H1 (cell line): ENCODE measurements at regions not wholly inside any gene's neighbourhood (a gene's known extent, or its start where the extent isn't known, plus 50 kb on each side); places are given as distances from the start of the nearest gene placed in this dataset.

Experiments
- CTCF ChIA-PET: fragments of 300-600 bp; sonication (Branson Sonifier 250); formaldehyde crosslinking; loops from one replicate; lab custom pipeline; 2021; ENCODE audit not compliant: partially characterized antibody; lab: Charles Lee
- POLR2A ChIA-PET: fragments of 300-600 bp; sonication (Branson Sonifier 250); formaldehyde crosslinking; loops from one replicate; lab custom pipeline; 2021; ENCODE audit warnings: inconsistent platforms; ENCODE audit not compliant: partially characterized antibody; lab: Charles Lee
- DNase-seq, 2 experiments: peaks; one replicate each; pipeline versions ENCODE4 v3.0.0 to v3.0.0-alpha.2; 2010 to 2022; ENCODE audit warnings: low spot score in 2 of 2, low read depth in 1 of 2, mixed read lengths in 1 of 2
- FAIRE-seq: peaks from 2 replicates; lab custom pipeline; 2011; peaks lifted over from hg19 to GRCh38; lab: Jason Lieb, UNC
- H2AFZ ChIP-seq: 2 replicates; pipeline ENCODE4 v1.8.1; 2012; ENCODE audit warnings: low read length, inconsistent platforms
- H2AK5ac ChIP-seq: 2 replicates; pipeline ENCODE4 v1.6.1; 2013; ENCODE audit warnings: low read depth, low read length
- H2BK120ac ChIP-seq: replicated peaks from 2 replicates; pipeline ENCODE3; 2013; ENCODE audit warnings: low read depth, low read length, inconsistent platforms
- H2BK12ac ChIP-seq: 2 replicates; pipeline ENCODE4 v1.6.1; 2013; ENCODE audit warnings: low read depth, low read length
- H2BK15ac ChIP-seq: 2 replicates; pipeline ENCODE4 v1.6.1; 2013; ENCODE audit warnings: low read length
- H2BK20ac ChIP-seq: 2 replicates; pipeline ENCODE4 v1.6.1; 2013; ENCODE audit warnings: low read length
- H2BK5ac ChIP-seq: 2 replicates; pipeline ENCODE4 v1.6.1; 2013; ENCODE audit warnings: low read depth, low read length
- H3K14ac ChIP-seq: 2 replicates; pipeline ENCODE4 v1.6.1; 2013; ENCODE audit warnings: inconsistent platforms; ENCODE audit not compliant: insufficient read length
- H3K18ac ChIP-seq: 2 replicates; pipeline ENCODE4 v1.6.1; 2013; ENCODE audit warnings: low read length; ENCODE audit errors: extremely low read depth
- H3K23ac ChIP-seq: 2 replicates; pipeline ENCODE4 v1.6.1; 2013; ENCODE audit warnings: inconsistent platforms; ENCODE audit not compliant: insufficient read length
- H3K23me2 ChIP-seq: 2 replicates; pipeline ENCODE4 v1.6.1; 2013; ENCODE audit warnings: low read depth, low read length
- H3K27ac ChIP-seq: 2 replicates; pipeline ENCODE4 v1.6.1; 2011; ENCODE audit warnings: low read depth, low read length, inconsistent platforms
- H3K27me3 ChIP-seq, 4 experiments: replicated peaks in 1 of 4; 1 replicate in 1 of 4; 2 replicates in 3 of 4; pipeline versions ENCODE4 v1.6.1 to v1.8.1; 2011 to 2013; ENCODE audit warnings: low read length in 3 of 4, mild to moderate bottlenecking in 3 of 4, inconsistent platforms in 2 of 4, mixed read lengths in 2 of 4, moderate library complexity in 1 of 4; ENCODE audit not compliant: control insufficient read depth in 3 of 4, insufficient read depth in 3 of 4; ENCODE audit errors: extremely low read depth in 1 of 4
- H3K36me3 ChIP-seq, 4 experiments: 2 replicates each; pipeline versions ENCODE4 v1.6.1 to v1.8.1; 2011 to 2013; ENCODE audit warnings: mild to moderate bottlenecking in 4 of 4, low read length in 3 of 4, moderate library complexity in 2 of 4, control low read depth in 1 of 4, inconsistent platforms in 1 of 4; ENCODE audit not compliant: insufficient read depth in 4 of 4, control insufficient read depth in 2 of 4
- H3K4ac ChIP-seq: replicated peaks from 2 replicates; pipeline ENCODE3; 2013; ENCODE audit warnings: low read length, low read depth, mixed read lengths, inconsistent platforms; ENCODE audit not compliant: insufficient read length
- H3K4me1 ChIP-seq, 4 experiments: replicated peaks in 1 of 4; 1 replicate in 1 of 4; 2 replicates in 3 of 4; pipeline versions ENCODE4 v1.6.1 to v1.8.1; 2011 to 2013; ENCODE audit warnings: low read length in 3 of 4, inconsistent platforms in 2 of 4, mixed read lengths in 1 of 4; ENCODE audit not compliant: insufficient read depth in 4 of 4, control insufficient read depth in 3 of 4
- H3K4me2 ChIP-seq, 2 experiments: 2 replicates each; pipeline versions ENCODE4 v1.6.1 to v1.8.1; 2011 to 2013; ENCODE audit warnings: low read depth in 2 of 2, low read length in 2 of 2, control low read depth in 1 of 2, inconsistent platforms in 1 of 2, mild to moderate bottlenecking in 1 of 2; ENCODE audit not compliant: insufficient read depth in 1 of 2
- H3K4me3 ChIP-seq, 4 experiments: fragments of 200-600, 300-600 bp in 1 of 4; sonication (generic), shearing (Covaris generic), sonication (Bioruptor Twin) in 1 of 4; 2 replicates each; pipeline versions ENCODE4 v1.5.1 to v1.8.1; 2011 to 2016; ENCODE audit warnings: low read length in 4 of 4, low read depth in 3 of 4, control low read depth in 2 of 4, inconsistent platforms in 2 of 4, mild to moderate bottlenecking in 2 of 4, mixed read lengths in 1 of 4, moderate library complexity in 1 of 4; ENCODE audit not compliant: insufficient read depth in 2 of 4; ENCODE audit errors: extremely low read depth in 1 of 4
- H3K56ac ChIP-seq: replicated peaks from 2 replicates; pipeline ENCODE3; 2013; ENCODE audit warnings: low read depth, mild to moderate bottlenecking, mixed read lengths, low read length, inconsistent platforms; ENCODE audit not compliant: insufficient read length
- H3K79me1 ChIP-seq: 2 replicates; pipeline ENCODE4 v1.6.1; 2013; ENCODE audit warnings: low read depth, low read length, control low read depth
- H3K79me2 ChIP-seq, 2 experiments: 2 replicates each; pipeline versions ENCODE4 v1.6.1 to v1.8.1; 2012 to 2013; ENCODE audit warnings: low read length in 2 of 2, mild to moderate bottlenecking in 2 of 2, inconsistent platforms in 1 of 2; ENCODE audit not compliant: insufficient read depth in 2 of 2, control insufficient read depth in 1 of 2
- H3K9ac ChIP-seq, 4 experiments: replicated peaks in 1 of 4; 1 replicate in 1 of 4; 2 replicates in 3 of 4; pipeline versions ENCODE4 v1.6.1 to v1.8.1; 2011 to 2013; ENCODE audit warnings: low read depth in 3 of 4, low read length in 3 of 4, control low read depth in 2 of 4, mild to moderate bottlenecking in 2 of 4, moderate library complexity in 2 of 4, inconsistent platforms in 1 of 4; ENCODE audit errors: extremely low read depth in 1 of 4
- H3K9me3 ChIP-seq, 2 experiments: 2 replicates each; pipeline versions ENCODE4 v1.6.1 to v1.8.1; 2012 to 2013; ENCODE audit warnings: mild to moderate bottlenecking in 2 of 2, moderate library complexity in 2 of 2, control low read depth in 1 of 2, inconsistent platforms in 1 of 2, low read depth in 1 of 2, low read length in 1 of 2, mixed read lengths in 1 of 2; ENCODE audit not compliant: insufficient read depth in 2 of 2
- H4K20me1 ChIP-seq, 2 experiments: replicated peaks in 1 of 2; 2 replicates each; pipeline versions ENCODE3 to v1.8.1; 2011 to 2013; ENCODE audit warnings: inconsistent platforms in 2 of 2, low read length in 2 of 2, mild to moderate bottlenecking in 1 of 2; ENCODE audit not compliant: insufficient read depth in 2 of 2, control insufficient read depth in 1 of 2
- H4K5ac ChIP-seq: 2 replicates; pipeline ENCODE4 v1.6.1; 2013; ENCODE audit warnings: low read length, low read depth, mixed read lengths, inconsistent platforms; ENCODE audit not compliant: insufficient read length
- H4K8ac ChIP-seq: 2 replicates; pipeline ENCODE4 v1.8.0; 2013; ENCODE audit warnings: mild to moderate bottlenecking, moderate library complexity, low read length, inconsistent platforms; ENCODE audit not compliant: insufficient read depth; ENCODE audit errors: extremely low read depth
- H4K91ac ChIP-seq: replicated peaks from 2 replicates; pipeline ENCODE3; 2013; ENCODE audit warnings: low read length, mixed read lengths, inconsistent platforms; ENCODE audit not compliant: insufficient read length
- CHD2 ChIP-seq: IDR thresholded peaks from 2 replicates; pipeline ENCODE4 v1.6.1; 2012; ENCODE audit warnings: low read length, improper control_type of control experiment
- EZH2 ChIP-seq: fragments of 200-600 bp; sonication (generic); IDR thresholded peaks from 2 replicates; pipeline ENCODE4 v1.7.1; 2012; ENCODE audit warnings: low read depth, mild to moderate bottlenecking, moderate library complexity, low read length, inconsistent platforms; ENCODE audit not compliant: severe bottlenecking
- GABPA ChIP-seq: IDR thresholded peaks from 2 replicates; pipeline ENCODE4 v1.6.1; 2011; ENCODE audit warnings: mild to moderate bottlenecking, low read length, moderate library complexity, borderline replicate concordance; ENCODE audit not compliant: insufficient read depth
- HDAC6 ChIP-seq: IDR thresholded peaks from one replicate; pipeline ENCODE4 v1.7.1; 2012; ENCODE audit warnings: low read depth, mild to moderate bottlenecking, inconsistent platforms, low read length, moderate library complexity
- NRF1 ChIP-seq: IDR thresholded peaks from 2 replicates; pipeline ENCODE4 v1.6.1; 2011; ENCODE audit warnings: mild to moderate bottlenecking, low read depth, low read length, improper control_type of control experiment
- POLR2A ChIP-seq, 2 experiments: IDR thresholded peaks; 1 replicate in 1 of 2; 2 replicates in 1 of 2; pipeline ENCODE4 v1.6.1; 2011; ENCODE audit warnings: low read depth in 2 of 2, low read length in 2 of 2, mild to moderate bottlenecking in 2 of 2; ENCODE audit errors: control extremely low read depth in 1 of 2
- POLR2AphosphoS5 ChIP-seq: IDR thresholded peaks from 2 replicates; pipeline ENCODE4 v1.6.1; 2011; ENCODE audit warnings: low read depth, low read length
- RBBP5 ChIP-seq: IDR thresholded peaks from 2 replicates; pipeline ENCODE4 v1.7.1; 2012; ENCODE audit warnings: low read depth, mild to moderate bottlenecking, inconsistent platforms, low read length, moderate library complexity, borderline replicate concordance
- RXRA ChIP-seq: IDR thresholded peaks from 2 replicates; pipeline ENCODE4 v1.6.1; 2011; ENCODE audit warnings: low read depth, mild to moderate bottlenecking, low read length, moderate library complexity; ENCODE audit not compliant: insufficient read depth
- SP1 ChIP-seq: IDR thresholded peaks from 2 replicates; pipeline ENCODE4 v1.6.1; 2011; ENCODE audit warnings: low read depth, low read length
- WGBS, 2 experiments: shearing (Covaris generic) in 1 of 2; methylation state at CpG; one replicate each; pipeline versions ENCODE4 v1.1.6 to v1.1.7; 2013 to 2015; ENCODE audit warnings: low lambda C conversion rate in 2 of 2, mixed read lengths in 2 of 2, inconsistent platforms in 1 of 2, low coverage in 1 of 2, missing lambda C conversion rate in 1 of 2; ENCODE audit not compliant: insufficient replicate concordance in 2 of 2, insufficient coverage in 1 of 2, insufficient read length in 1 of 2; ENCODE audit errors: extremely low coverage in 1 of 2, missing lambda C conversion rate in 1 of 2; 5-methylcytosine and 5-hydroxymethylcytosine counted together
- TF ChIP-seq, protein P1 (sequence below), 3 experiments: IDR thresholded peaks; 1 replicate in 2 of 3; 2 replicates in 1 of 3; pipeline versions ENCODE4 v1.5.1 to v1.6.1; 2011; ENCODE audit warnings: low read length in 3 of 3, mild to moderate bottlenecking in 3 of 3, inconsistent platforms in 2 of 3, low read depth in 1 of 3, moderate library complexity in 1 of 3; ENCODE audit not compliant: insufficient read depth in 1 of 3; ENCODE audit errors: control extremely low read depth in 1 of 3

DNA sequence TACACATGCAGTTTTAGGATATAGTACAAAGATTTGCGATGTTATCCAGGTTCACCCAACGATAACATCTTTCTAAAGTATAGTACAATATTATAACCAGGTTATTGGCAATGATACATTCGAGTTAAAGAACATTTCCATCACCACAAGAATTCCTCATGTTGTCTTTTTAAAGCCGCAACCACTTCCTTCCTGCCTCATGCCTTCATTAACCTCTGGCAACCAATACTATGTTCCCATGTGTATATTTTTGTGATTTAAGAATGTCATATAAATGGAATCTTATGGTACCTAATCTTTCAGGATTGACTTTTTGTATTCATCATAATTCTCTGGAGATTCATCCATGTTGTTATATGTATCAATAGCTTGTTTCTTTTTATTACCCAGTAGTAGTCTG, 1183.2 kb downstream of the CDH11 start:
- Histone ChIP-seq H3K4ac (no peak overlapping the region), H4K5ac (no peak overlapping the region), H3K18ac (no peak overlapping the region), H3K56ac (no peak overlapping the region), H3K4me3 (no peak overlapping the region), H3K4me2 (no peak overlapping the region), H2BK20ac (no peak overlapping the region), H4K20me1 (no peaks in the 10 kb centered on the region), H2AK5ac (no peak overlapping the region), H3K27ac (no peak overlapping the region), H3K36me3 (no peaks in the 10 kb centered on the region), H4K91ac (no peak overlapping the region), H3K9me3 (no peaks in the 10 kb centered on the region), H3K79me2 (no peaks in the 10 kb centered on the region), H3K23me2 (no peaks in the 10 kb centered on the region), H2BK12ac (no peak overlapping the region), H2AFZ (no peak overlapping the region), H3K9ac (no peak overlapping the region), H2BK15ac (no peak overlapping the region), H4K8ac (no peak overlapping the region), H3K27me3 (no peaks in the 10 kb centered on the region), H3K4me1 (no peaks in the 10 kb centered on the region), H2BK120ac (no peak overlapping the region), H3K79me1 (no peaks in the 10 kb centered on the region), H3K14ac (no peak overlapping the region), H3K23ac (no peak overlapping the region), H2BK5ac (no peak overlapping the region)
- ChIA-PET POLR2A (no interaction called here), CTCF (no interaction called here)
- DNase-seq = no peak
- WGBS, 2 experiments = 92% methylated on average over 4 of the region's 4 CpGs; no CpG with 5 or more reads in 1 of the 2 experiments
- FAIRE-seq = no peak
- TF ChIP-seq SP1 = no peak
- no peak for TF ChIP-seq RBBP5
- TF ChIP-seq EZH2 = no peak
- TF ChIP-seq GABPA = no peak
- no peak for TF ChIP-seq NRF1
- TF ChIP-seq POLR2AphosphoS5 = no peak
- TF ChIP-seq RXRA = no peak
- TF ChIP-seq, protein P1, sequence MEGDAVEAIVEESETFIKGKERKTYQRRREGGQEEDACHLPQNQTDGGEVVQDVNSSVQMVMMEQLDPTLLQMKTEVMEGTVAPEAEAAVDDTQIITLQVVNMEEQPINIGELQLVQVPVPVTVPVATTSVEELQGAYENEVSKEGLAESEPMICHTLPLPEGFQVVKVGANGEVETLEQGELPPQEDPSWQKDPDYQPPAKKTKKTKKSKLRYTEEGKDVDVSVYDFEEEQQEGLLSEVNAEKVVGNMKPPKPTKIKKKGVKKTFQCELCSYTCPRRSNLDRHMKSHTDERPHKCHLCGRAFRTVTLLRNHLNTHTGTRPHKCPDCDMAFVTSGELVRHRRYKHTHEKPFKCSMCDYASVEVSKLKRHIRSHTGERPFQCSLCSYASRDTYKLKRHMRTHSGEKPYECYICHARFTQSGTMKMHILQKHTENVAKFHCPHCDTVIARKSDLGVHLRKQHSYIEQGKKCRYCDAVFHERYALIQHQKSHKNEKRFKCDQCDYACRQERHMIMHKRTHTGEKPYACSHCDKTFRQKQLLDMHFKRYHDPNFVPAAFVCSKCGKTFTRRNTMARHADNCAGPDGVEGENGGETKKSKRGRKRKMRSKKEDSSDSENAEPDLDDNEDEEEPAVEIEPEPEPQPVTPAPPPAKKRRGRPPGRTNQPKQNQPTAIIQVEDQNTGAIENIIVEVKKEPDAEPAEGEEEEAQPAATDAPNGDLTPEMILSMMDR (IDR thresholded peaks at IDR 0.05; ENCODE audit: control extremely low read depth in 1 of 3, insufficient read depth in 1 of 3, low read depth in 1 of 3, low read length in 3 of 3) = no peak
- TF ChIP-seq POLR2A (IDR thresholded peaks at IDR 0.05; ENCODE audit: control extremely low read depth in 1 of 2, low read depth in 2 of 2, low read length in 2 of 2) = no peak
- TF ChIP-seq CHD2 = no peak
- no peak for TF ChIP-seq HDAC6
